Loucy (cell line): ENCODE measurements at regions not wholly inside any gene's neighbourhood (a gene's known extent, or its start where the extent isn't known, plus 50 kb on each side); places are given as distances from the start of the nearest gene placed in this dataset.

Experiments
- EZH2phosphoT487 ChIP-seq: fragments of 200-600 bp; IDR thresholded peaks from 2 replicates; pipeline ENCODE4 v1.6.1; 2018; ENCODE audit warnings: antibody characterized with exemption, mild to moderate bottlenecking, moderate library complexity, borderline replicate concordance
- TF ChIP-seq, protein P1 (sequence below): fragments of 200-600 bp; sonication (generic); conservative IDR thresholded peaks from 2 replicates; pipeline ENCODE4 v1.5.1; 2014; ENCODE audit warnings: mild to moderate bottlenecking, antibody characterized with exemption, low read length

DNA sequence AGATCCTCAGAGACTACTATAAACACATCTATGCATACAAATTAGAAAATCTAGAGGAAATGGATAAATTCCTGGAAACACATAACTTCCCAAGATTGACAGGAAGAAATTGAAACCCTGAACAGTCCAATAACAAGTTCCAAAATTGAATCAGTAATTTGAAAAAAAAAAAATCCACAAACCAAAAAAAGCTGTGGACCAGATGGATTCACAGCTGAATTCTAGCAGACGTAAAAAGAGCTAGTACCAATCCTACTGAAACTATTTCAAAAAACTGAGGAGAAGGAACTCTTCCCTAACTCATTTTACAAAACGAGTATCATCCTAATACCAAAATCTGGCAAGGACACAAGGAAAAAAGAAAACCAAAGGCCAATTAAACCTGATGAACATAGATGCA, 77.0 kb upstream of the FXR1 start:
- TF ChIP-seq, protein P1, sequence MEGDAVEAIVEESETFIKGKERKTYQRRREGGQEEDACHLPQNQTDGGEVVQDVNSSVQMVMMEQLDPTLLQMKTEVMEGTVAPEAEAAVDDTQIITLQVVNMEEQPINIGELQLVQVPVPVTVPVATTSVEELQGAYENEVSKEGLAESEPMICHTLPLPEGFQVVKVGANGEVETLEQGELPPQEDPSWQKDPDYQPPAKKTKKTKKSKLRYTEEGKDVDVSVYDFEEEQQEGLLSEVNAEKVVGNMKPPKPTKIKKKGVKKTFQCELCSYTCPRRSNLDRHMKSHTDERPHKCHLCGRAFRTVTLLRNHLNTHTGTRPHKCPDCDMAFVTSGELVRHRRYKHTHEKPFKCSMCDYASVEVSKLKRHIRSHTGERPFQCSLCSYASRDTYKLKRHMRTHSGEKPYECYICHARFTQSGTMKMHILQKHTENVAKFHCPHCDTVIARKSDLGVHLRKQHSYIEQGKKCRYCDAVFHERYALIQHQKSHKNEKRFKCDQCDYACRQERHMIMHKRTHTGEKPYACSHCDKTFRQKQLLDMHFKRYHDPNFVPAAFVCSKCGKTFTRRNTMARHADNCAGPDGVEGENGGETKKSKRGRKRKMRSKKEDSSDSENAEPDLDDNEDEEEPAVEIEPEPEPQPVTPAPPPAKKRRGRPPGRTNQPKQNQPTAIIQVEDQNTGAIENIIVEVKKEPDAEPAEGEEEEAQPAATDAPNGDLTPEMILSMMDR: no peak
- TF ChIP-seq EZH2phosphoT487: no peak
